IPS-18c (cell line): ENCODE measurements at regions not wholly inside any gene's neighbourhood (a gene's known extent, or its start where the extent isn't known, plus 50 kb on each side); places are given as distances from the start of the nearest gene placed in this dataset.

ENCODE experiments used
- H3K4me3 ChIP-seq: 2 replicates; pipeline ENCODE4 v1.7.0; 2013; ENCODE audit warnings: low read depth, mild to moderate bottlenecking, low read length, moderate library complexity; ENCODE audit not compliant: insufficient read depth
- H3K9me3 ChIP-seq: one replicate; pipeline ENCODE4 v1.6.1; 2013; ENCODE audit warnings: mild to moderate bottlenecking, low read length, moderate library complexity; ENCODE audit not compliant: control insufficient read depth, insufficient read depth

- H3K9me3 ChIP-seq, result peaks cover 2% of the 10 kb centered on the region
- H3K4me3 ChIP-seq, result no peak overlapping the region
These were observed 99.5 kb downstream of the LINC00237 start for GRCh38 chr20:21006611-21007010.

- Histone ChIP-seq H3K9me3 (peaks cover 2% of the 10 kb centered on the region), H3K4me3 (no peak overlapping the region)
These were observed 101.6 kb downstream of the LINC00237 start for GRCh38 chr20:21004386-21005076.

GRCh38 chr20:21003902-21004301 lies 102.3 kb downstream of the LINC00237 start:
- Histone ChIP-seq H3K9me3 (peaks cover 2% of the 10 kb centered on the region), H3K4me3 (no peak overlapping the region)

GRCh38 chr20:21002486-21002885 lies 103.7 kb downstream of the LINC00237 start:
- H3K9me3 ChIP-seq, result peaks cover 2% of the 10 kb centered on the region
- no peak overlapping the region for H3K4me3 ChIP-seq

- H3K4me3 ChIP-seq, result no peak overlapping the region
- no peaks in the 10 kb centered on the region for H3K9me3 ChIP-seq
These were observed 112.8 kb downstream of the LINC00237 start for GRCh38 chr20:20993372-20993771.

- Histone ChIP-seq H3K9me3 (no peaks in the 10 kb centered on the region), H3K4me3 (no peak overlapping the region)
These were observed 113.3 kb downstream of the LINC00237 start for GRCh38 chr20:20992686-20993360.

GRCh38 chr20:20992277-20992676 lies 113.9 kb downstream of the LINC00237 start:
- H3K4me3 ChIP-seq, result no peak overlapping the region
- no peaks in the 10 kb centered on the region for H3K9me3 ChIP-seq

GRCh38 chr20:20989081-20989480 lies 117.1 kb downstream of the LINC00237 start:
- H3K4me3 ChIP-seq, result no peak overlapping the region
- H3K9me3 ChIP-seq, result no peaks in the 10 kb centered on the region

GRCh38 chr20:20979934-20980333 lies 126.2 kb downstream of the LINC00237 start:
- peaks cover 3% of the 10 kb centered on the region for H3K9me3 ChIP-seq
- H3K4me3 ChIP-seq, result no peak overlapping the region

GRCh38 chr20:20977786-20978185 lies 128.4 kb downstream of the LINC00237 start:
- Histone ChIP-seq H3K4me3 (no peak overlapping the region), H3K9me3 (peaks cover 3% of the 10 kb centered on the region)

- no peaks in the 10 kb centered on the region for H3K9me3 ChIP-seq
- H3K4me3 ChIP-seq, result no peak overlapping the region
These were observed 133.7 kb downstream of the LINC00237 start for GRCh38 chr20:20972490-20972889.

GRCh38 chr20:20971810-20972209 lies 134.3 kb downstream of the LINC00237 start:
- H3K4me3 ChIP-seq, result no peak overlapping the region
- no peaks in the 10 kb centered on the region for H3K9me3 ChIP-seq

GRCh38 chr20:20970841-20971240 lies 135.3 kb downstream of the LINC00237 start:
- no peak overlapping the region for H3K4me3 ChIP-seq
- no peaks in the 10 kb centered on the region for H3K9me3 ChIP-seq

- H3K4me3 ChIP-seq, result no peak overlapping the region
- H3K9me3 ChIP-seq, result no peaks in the 10 kb centered on the region
These were observed 136.4 kb downstream of the LINC00237 start for GRCh38 chr20:20969701-20970280.

- Histone ChIP-seq H3K9me3 (no peaks in the 10 kb centered on the region), H3K4me3 (no peak overlapping the region)
These were observed 138.5 kb downstream of the LINC00237 start for GRCh38 chr20:20967564-20968184.

- H3K4me3 ChIP-seq, result no peak overlapping the region
- H3K9me3 ChIP-seq, result peaks cover 2% of the 10 kb centered on the region
These were observed 140.0 kb downstream of the LINC00237 start for GRCh38 chr20:20966171-20966570.

GRCh38 chr20:20959031-20959755 lies 147.0 kb downstream of the LINC00237 start:
- peaks cover 2% of the 10 kb centered on the region for H3K9me3 ChIP-seq
- H3K4me3 ChIP-seq, result no peak overlapping the region
